HG02852 (cell line): ENCODE measurements at regions not wholly inside any gene's neighbourhood (a gene's known extent, or its start where the extent isn't known, plus 50 kb on each side); places are given as distances from the start of the nearest gene placed in this dataset.

ENCODE experiments used
- ATAC-seq: cut with Tn5 transposase; IDR thresholded peaks from one replicate; pipeline ENCODE4 v1.9.1; 2021; ENCODE audit warnings: mild to moderate bottlenecking, moderate library complexity; ENCODE audit not compliant: unreplicated experiment

DNA sequence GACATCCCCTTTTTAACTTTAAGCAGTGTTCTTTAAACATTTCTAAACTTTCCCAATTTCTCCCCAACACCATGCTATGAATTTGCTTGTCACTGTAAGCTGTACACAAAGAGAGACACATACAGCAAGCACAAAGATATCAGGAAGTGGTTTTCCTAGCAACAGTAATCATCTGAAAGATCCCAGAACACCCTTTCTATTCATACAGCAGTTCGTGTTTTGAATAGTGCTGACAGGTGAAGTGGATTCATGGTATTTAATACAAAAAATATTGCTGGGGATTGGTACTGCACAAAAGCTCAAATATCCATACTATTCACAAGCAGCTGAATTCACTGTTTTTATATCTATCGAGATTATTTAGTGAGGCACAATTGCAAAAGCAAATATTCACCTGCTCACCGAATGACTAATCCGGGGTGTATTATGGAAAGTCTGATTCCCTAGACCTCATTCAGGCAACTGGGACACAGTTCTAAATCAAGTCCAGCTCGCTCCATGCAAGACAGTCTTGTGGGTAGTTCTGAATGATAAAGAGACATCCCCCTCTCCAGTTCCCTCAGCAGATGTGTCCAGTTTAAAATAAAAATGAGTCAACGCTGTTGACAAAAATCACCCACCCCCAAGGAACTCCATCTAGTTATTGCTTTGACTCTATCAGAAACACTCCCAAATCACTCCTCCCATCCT is 107.1 kb upstream of the TSHZ2 start:
- no peak for ATAC-seq

DNA sequence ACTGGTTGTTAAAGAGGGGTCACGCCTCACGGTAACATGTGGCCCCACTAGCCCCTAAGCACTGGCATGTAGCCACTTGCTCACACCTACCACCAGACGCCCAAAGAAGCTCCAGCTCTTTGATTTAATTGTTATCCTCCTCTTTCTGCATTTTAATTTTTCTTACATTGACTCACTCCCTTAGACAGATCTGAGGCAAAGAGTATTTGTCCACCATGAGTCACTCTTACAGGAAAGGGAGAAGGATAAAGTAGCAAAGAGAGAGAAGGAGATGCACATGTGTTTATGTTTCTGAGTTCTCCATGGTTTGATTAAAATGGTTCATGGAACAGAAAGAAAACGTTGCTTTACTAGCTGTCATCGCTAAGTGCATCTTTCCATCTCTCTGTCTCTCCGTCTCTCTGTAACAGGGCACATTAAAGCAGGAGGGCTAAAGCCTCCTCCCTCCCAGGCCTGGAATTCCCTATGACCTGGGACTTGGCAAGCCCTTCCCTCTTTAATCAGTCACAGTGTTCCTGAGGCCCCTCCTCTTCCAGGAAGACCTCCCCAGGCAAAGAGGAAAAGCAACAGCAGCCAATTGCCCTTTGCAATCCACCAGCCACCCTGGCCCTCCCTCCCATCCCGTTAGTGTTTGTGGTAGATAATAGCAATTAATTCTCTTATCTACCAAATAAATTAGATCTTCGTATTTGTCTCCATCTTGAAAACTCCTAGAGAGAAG is 112.8 kb upstream of the TSHZ2 start:
- no peak for ATAC-seq

DNA sequence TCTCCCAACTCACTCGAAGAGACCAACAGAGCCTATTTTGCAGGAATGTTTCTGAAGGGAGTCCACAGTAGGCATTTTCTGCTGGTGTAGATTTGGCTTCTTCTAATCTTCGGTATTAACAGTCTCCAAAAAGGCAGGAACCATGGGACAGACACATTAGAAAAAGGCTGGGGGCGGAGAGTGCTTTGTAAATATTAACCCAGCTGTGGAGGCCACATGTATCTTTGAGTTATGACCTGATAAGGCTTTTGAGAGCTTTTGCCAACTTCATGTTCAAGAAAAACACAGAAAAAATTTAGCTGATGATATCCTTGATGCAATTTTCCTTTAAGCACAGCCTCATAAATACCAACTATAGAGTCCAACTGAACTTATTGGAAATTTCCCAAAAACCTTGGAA is 119.4 kb upstream of the TSHZ2 start:
- no peak for ATAC-seq

DNA sequence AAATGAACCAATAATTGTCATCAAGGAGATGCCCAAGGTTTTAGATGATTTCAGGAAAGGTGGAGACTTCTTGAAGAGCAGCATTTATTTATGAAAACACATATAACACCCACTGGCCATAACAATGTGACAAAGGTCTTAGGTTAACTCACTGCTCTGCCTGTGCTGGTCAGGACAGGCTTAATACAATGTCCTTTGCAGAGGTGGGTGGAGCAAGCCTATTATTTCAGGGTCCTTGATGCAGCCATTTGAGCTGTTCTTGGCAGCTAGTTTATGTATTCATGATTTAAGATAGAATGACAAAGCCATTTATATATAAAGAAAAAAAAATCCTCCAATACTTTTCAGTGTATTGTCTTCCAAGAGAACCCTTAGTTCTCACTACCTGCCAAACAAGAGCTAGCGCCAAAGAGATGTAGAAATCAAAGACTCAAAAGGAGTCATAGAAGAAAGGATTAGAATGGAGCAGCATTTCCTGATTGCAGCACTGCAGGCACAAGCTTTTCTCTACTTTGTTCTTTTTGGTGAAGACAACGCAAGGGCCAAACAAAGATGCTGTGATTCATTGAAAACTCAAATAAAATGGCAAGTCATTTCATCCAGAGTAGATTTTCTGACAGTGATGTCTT is 124.3 kb upstream of the TSHZ2 start:
- no peak for ATAC-seq

DNA sequence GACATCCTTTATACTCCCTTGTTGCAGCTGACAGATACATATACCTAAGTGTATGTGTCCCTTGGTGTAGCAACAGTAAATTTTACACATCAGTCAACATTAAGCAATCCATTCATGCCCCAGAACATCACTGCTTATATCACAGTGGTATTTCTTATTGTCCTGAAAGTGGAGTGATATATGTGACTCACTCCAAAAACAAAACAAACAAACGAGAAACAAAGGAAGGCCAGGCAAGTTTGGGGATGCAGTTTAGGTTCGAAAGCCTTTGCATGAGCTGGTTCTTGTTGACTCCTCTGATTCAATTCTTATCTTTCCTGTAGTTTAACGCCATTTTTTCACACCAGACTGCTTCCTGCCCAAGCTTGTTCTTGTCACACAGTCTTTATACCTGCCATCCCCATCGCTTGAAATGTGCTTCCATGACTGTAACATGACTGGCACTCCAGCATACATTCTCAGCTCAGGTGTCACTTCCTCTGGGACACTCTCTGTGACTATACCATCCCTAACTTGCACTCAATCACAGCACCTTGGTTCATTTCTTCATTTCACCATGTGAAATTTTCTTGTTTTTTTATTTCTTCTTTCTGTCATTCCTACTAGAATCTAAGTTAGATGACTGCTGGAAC is 125.0 kb upstream of the TSHZ2 start:
- no peak for ATAC-seq

DNA sequence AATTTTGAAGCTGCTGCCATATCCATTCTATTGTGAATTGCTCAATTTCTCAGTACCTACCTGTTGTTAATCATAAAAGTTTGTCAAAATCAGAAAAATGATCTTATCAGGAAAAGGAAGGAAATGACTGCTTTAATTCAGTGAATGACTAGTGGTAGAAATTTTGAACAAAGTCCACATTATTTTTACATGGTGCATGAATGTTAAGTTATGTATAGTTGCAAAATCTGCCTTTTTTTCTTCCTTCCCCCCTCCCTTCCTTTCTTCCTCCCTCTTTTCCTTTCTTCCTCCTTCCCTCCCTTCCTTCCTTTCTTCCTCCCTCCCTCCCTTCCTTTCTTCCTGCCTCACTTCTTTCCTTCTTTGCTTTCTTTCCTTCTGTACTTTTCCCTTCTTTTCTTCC is 127.1 kb upstream of the TSHZ2 start:
- no peak for ATAC-seq

DNA sequence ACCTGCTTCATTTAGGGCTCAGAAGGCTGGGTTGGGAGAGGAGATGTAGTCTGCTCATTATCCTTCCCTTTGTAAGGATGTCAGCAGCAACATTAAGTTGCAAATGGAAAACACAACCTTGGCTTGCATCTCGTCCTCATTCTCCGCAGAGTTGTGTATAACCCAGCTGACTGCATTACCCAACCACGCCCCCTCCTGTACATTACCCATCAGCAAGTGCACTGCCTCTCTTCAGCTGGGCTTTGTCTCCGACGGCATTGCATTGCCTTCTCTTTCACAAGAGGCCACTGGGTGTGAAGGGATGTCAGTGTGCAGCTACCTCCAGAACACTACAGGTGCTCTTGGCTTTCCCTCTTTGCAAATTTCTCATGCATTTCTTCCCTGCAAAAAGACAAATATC is 128.7 kb upstream of the TSHZ2 start:
- no peak for ATAC-seq

DNA sequence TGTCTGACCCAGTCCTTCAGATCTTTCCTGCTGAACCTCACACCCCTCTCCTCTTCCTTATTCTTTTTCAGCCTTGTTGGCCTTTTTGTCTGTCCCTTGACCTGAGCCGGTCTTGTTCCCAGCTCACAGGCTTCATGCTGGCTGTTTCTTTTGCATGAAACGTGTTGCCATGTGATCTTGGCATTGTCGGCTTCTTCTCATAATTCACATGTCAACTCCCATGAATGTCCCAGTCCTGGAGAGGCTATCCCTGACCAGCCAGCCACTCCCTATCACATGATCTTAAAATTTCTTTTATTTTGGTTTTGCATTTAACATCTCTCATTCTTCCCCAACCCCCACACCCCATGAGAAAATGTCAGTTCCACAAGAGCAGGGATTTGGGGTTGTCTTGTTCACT is 131.2 kb upstream of the TSHZ2 start:
- no peak for ATAC-seq

DNA sequence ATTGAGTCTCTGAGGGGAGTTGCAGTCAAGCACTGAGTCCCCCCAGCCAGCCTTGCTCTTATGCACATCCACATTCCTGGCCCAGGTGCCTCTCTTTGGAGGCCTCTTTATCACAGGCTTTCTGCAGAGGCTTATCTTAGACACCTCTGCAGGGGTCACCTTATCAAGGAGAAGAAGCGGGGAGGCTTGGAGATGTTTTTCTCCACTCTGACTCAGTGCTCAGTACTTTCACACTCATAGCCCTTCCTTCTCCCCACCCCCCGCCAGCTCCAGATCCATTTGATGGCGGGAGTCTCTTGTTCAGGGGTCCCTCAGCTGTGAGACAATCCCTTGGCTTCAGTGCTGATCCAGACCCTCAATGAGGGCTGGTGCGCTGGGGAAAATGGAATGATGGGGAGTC is 132.1 kb upstream of the TSHZ2 start:
- no peak for ATAC-seq

DNA sequence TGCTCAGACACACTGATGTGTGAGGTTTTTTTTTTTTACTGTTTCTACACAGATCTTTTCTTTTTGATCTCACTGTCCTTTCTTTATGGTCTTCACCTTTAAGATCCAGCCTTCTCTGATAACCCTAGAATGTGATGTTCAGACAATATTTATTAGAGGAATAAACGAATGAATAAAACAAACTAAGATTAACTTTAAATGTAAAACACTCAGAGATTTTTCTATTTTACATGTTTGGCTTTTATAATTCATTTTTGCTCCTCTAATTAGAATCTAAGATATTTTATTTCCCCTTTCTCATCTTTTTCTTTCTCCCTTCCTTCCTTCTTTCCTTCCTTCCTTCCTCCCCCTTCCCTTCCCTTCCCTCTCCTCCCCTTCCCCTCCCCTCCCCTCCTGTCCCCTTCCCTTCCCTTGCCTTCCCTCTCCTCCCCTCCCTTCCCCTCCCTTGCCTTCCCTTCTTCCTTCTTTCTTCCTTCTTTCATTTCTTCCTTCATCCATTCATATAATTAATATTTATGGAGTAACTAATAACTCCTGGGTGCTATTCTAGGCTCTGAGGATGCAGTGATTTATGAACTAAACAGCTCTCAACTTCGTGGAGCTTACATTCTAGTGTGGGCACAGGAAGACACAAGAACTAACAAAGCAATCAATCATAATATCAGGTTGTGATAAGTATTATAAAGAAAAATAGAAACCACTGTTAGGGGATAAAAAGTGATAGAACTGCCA is 133.5 kb upstream of the TSHZ2 start:
- no peak for ATAC-seq

DNA sequence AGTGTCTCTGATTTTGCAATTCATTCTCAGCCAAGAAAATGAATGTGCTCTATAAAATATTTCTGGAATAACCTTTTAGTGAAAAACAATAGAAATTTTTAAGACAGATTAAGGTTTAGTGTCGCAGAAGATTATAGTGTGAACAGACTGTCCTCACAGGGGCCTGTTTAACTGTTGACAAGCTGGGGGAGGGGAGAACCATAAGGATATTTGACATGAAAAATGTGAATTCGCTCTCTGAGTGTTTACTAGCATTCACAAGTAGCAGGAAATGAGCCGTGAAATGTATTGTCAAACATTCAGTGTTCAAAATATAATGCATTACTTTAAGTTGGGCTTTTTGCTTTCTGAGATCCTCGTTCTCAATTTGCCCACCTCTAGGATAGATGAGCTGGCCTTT is 134.8 kb upstream of the TSHZ2 start:
- ATAC-seq, result no peak

DNA sequence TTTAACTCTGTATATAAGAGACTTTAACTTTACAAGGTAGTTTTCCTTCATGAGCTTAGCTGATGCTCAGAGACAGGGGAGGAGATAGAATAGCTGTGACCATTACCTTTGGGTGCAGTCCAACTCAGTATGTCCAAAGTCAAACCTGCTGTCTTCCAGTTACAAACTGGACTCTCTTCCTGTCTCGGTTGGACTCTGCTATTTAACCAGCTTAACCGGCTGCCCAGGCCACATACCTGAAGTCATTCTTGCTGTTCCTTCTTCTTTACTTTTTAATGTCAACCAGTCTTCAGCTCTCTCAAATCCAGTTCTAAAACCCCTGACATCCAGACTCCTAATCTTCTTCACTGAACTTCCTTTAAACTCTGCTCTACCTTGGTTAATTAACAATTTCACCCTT is 138.3 kb upstream of the TSHZ2 start:
- ATAC-seq, result no peak

DNA sequence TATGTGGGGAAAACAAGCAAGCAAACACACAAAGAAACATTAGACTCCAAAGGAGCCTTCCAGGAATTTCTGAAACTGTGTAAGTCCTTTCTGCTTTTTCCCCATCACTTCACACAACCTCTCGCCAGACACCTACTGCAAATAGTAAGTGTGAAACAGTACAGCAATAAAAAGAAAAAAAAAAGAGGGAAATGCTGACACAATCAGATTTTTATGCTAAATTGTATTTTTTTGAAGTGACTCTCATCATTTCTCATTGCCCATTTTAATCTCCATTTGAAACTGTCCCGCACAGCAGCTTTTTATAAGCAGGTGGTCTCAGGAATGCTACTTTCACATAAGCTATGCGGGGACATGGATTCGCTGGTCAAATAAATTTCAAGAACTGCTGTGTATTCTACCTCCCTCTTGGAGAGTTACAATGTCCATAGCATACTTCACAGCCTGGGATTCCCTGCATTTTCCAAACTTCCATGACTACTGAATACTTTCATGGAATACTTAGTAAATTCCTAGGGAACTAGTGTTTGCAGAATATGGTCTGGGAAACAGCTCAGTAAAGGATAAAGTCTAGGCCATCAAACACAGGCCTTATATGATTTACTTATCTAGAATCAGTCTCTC is 139.9 kb upstream of the TSHZ2 start:
- ATAC-seq, result no peak

DNA sequence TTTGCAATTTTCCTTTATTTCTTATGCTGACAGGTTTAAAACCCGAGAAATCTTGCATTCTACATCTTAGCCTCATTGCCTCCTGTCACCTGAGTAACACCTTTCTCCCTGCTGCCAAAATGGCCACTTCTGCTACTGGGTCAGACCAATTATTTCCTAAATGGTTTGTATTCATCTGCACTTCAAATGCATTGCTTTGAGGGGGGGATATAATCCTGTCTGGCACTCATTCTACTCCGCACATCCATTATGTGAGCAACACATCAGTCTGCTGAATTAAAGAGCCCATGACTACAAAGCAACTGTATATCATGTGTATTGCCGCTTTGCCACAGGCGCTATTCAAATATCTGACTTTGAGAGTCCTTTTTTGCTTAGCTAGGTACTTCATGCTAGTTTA is 141.6 kb upstream of the TSHZ2 start:
- ATAC-seq, result no peak

DNA sequence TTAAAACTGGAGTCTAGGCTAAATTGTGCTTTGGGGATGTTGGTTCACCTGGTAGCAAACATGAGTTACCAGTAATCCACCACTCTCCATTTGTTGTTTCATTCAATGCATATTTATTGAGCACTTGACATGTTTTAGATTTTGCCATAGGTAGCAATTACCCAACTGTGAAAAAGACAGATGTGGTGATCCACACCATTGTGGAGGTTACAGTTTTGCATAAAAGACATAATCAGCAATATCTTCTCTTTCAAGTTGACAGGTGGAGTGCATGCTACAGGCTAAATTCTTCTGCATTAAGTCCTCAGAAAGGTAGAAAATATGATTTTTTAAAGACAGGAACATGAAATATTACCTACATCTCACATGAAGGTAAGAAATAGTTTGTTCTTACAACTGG is 143.0 kb upstream of the TSHZ2 start:
- ATAC-seq, result no peak

DNA sequence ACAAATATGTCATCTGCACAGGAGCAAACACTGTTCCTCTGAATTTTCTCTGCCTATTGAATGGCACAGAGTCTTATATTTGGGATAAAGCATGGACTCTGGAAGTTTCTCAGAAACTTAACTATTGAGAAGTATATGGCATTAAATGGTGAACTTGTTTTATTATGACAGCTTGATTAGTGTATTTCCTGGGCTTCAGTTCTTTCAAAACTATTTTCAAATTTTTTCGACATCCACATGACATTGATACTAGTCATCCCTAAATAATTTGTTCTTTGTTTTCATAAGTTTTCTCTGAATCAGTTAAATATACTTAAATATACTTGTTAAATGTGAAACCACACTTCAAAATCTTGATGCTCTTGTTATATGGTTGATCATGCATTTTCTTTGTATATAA is 144.0 kb upstream of the TSHZ2 start:
- ATAC-seq, result no peak

DNA sequence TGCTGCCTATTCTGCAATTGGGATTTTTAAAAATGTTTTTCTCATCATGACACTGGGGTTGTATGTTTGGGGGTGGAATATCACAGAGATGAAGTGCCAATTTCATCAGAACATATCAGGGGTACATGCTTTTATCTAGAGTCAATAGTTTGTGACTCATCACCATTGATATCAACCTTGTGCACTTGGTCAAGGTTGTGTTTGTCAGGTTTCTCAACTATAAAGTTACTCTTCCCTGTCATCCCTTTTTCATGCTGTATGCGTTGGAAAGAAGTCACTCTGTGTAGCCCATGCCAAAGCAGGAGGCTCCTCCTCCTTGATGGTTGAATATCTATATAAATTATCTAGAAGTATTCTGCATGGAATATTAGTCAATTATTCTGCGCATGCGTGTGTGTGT is 145.4 kb upstream of the TSHZ2 start:
- no peak for ATAC-seq

DNA sequence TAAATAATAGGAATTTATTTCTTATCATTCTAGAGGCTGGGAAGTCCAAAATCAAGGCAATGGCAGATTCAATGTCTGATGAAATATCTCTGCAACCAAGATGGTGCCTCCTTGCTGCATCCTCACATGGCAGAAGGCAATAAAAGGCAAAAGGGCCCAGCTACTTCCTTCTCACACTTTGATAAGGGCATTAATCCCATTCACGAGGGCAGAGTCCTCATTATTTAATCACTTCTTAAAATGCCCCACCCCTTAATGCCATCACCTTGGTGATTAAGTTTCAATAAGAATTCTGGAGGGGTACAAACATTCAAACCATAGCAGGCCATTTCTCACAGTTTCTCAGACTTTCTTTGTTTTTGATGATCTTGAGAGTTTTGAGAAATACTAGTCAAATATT is 145.8 kb upstream of the TSHZ2 start:
- no peak for ATAC-seq

DNA sequence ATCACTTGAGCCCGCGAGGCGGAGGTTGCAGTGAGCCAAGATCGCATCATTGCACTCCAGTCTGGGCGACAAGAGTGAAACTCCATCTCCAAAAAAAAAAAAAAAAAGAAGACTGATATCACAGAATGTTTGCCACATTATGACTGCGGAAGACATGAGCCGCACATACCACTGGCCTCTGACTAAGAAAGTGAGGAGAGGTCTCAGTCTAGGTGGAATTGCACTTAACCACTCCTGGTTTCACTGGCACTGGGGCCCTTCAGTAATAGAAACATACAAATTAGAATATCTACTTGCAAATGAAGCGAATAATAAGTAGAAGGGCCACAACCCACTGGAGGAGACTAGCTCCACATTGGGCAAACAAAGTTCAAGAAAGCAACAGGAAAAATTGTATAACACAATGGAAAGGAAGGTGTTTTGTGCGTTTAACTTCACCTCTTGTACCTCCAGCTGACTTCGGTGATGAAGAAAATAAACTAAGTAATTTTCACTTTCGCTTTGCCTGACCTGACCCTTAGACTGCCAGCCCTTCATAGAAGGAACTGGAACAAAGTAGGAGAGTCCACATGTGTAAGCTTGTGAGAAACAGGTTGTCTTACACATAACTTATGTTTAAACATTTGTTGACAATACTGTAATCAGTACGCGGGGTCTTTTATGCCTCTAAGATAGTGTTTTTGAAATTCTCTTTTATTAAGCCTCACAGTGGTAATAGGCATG is 147.5 kb upstream of the TSHZ2 start:
- ATAC-seq, result no peak

DNA sequence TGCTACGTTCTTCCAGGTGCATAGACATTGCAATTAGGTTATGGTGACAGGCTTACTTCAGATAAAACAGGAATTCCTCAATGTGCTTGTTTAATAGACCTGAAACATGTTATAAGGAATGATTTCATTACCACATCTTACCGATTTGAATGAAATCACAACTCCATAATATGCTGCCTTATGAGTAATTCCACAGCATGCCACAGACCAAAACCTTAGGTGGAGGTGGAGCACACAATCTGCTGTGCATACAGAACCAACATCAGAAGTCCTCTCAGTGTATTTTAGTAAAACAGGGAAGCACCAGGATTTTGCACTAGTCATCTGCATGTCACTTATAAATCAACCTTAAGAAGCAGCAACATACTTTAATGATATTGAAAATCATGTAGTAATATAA is 148.9 kb upstream of the TSHZ2 start:
- no peak for ATAC-seq
